HG02588 (cell line): ENCODE measurements at regions not wholly inside any gene's neighbourhood (a gene's known extent, or its start where the extent isn't known, plus 50 kb on each side); places are given as distances from the start of the nearest gene placed in this dataset.
A peak's percentile ranks its signal among the peaks of the same experiment; 100 is the strongest.

Experiments used
- ATAC-seq: cut with Tn5 transposase; IDR thresholded peaks from one replicate; pipeline ENCODE4 v1.9.1; 2021; ENCODE audit warnings: mild to moderate bottlenecking, moderate library complexity; ENCODE audit not compliant: unreplicated experiment

DNA sequence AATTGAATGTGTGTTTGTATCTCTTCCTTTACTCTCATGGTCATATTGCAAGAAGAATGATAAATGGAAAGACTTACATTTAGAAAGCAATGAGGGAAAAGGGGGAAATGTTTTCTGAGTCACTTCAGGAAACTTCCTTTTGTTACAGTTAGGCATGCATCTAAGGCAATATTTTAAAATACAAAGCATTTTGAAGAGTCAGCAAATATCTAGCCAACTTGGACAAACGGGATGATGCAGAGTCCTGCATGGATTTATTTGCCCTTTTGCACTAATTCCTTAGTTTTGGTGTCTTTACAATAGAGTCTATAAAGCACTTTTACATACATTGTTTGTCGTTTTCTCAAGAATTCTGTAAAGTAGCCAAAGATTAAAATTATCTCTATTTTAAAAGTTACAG is 286.2 kb upstream of the UBE2E2 start:
- no peak for ATAC-seq

DNA sequence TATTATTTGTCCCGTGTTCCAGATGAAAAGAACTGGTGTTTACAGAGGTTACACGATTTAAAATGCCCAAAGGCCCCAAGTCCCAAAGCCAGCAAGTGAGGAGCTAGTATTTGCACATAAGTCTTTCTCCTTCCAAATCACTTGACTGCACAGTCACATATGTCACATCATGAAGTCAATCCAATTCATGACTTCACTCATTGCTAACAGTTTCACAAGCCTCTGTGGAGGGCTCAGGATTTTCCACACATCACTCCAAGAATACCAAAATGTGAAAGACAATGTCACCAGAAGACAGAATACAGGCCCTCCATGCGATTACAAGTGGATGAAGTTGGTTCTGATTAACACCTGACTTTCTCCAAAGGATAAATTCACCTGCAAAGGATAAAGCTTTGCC is 283.1 kb upstream of the UBE2E2 start:
- no peak for ATAC-seq

DNA sequence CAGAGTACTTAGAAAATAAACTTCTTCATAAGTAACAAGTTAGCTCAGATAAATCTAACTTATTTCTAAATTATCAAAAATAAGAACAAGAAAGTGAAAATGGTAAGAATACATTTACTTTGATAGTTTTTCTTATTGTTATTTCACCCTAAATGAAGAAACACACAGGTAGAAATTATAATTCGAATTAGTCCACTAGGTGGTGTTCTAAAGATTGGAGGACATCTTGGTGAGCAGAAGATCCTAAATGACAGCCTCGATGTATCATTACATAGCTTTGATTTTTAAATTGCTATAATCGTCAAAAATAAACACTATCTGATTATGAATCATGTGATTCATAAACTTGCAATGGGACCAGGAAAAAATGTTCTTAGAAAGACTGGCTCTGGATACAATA is 280.8 kb upstream of the UBE2E2 start:
- no peak for ATAC-seq

DNA sequence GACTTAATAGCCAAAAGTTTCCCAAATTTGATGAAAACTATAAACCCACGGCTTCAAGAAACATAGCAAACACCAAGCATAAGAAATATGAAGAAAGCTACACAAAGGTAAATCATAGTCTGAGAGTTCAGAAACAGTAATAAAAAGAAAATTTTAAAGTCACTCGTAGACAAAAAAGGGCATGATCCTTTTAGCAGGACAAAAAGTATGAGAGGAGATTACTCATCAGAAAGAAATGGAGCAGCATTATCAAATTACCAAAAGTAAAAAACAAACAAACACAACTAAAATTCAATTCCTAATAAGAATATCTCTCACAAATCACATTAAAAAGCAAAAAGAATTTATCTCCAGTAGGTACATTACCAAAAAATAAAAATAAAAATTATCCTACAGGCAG is 279.4 kb upstream of the UBE2E2 start:
- no peak for ATAC-seq

GRCh38 chr3:22928216-22929110 is 274.7 kb upstream of the UBE2E2 start:
- ATAC-seq = no peak

- no peak for ATAC-seq
Observed at GRCh38 chr3:22933051-22933840, 269.9 kb upstream of the UBE2E2 start.

- ATAC-seq = no peak
Observed at GRCh38 chr3:22933841-22934116, 269.3 kb upstream of the UBE2E2 start.

GRCh38 chr3:22935040-22935439 is 268.1 kb upstream of the UBE2E2 start:
- no peak for ATAC-seq

DNA sequence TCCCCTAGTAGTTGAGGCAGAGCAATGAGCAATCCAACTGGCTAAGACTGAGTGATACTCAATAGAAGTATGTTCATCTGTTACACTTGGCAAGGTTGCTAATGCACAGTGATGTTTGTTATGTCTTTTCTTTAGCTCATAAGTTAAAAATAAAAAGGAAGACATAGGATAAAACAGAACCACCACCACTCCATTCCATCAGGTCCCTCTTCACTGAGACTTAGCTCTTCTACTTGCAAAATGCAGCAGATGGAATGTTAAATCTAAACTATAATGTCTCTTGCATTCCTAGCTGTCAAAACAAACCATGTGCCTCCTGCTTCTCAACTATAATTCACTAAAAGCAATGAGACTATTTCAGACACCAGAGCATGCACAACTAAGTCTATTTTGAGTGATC is 265.6 kb upstream of the UBE2E2 start:
- no peak for ATAC-seq

DNA sequence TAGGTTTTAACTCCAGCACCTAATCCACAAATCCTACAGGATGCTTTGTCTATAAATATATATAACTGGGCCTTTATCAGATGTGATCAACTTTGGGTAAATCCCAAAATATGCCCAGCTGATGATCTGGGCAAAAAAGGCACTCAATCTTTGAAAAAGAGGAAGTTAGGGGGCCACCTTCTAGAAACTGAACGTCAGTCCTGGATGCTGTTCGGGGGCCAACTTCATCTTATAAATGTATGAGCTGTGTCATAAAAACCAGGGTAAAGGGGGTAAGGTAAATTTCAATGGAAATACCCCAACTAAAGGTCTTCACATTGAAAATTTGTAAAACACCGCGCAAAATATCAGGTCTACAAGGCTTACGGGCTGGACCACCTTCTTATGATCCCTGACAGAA is 264.4 kb upstream of the UBE2E2 start:
- no peak for ATAC-seq

GRCh38 chr3:22939349-22939748 is 263.8 kb upstream of the UBE2E2 start:
- no peak for ATAC-seq

DNA sequence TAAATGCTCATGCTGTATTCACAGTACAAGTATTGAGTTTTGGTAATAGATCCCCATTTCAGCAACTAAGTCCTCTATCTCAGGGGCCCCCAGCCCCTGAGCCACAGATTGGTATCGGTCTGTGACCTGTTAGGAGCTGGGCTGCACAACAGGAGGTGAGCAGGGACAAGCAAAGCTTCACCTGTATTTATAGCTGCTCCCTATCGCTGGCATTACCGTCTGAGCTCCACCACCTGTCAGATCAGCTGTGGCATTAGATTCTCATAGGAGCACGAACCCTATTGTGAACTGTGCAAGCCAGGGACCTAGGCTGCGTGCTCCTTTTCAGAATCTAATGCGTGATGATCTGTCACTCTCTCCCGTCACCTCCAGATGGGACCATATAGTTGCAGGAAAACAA is 262.8 kb upstream of the UBE2E2 start:
- ATAC-seq = no peak

GRCh38 chr3:22942981-22943380 is 260.1 kb upstream of the UBE2E2 start:
- no peak for ATAC-seq

DNA sequence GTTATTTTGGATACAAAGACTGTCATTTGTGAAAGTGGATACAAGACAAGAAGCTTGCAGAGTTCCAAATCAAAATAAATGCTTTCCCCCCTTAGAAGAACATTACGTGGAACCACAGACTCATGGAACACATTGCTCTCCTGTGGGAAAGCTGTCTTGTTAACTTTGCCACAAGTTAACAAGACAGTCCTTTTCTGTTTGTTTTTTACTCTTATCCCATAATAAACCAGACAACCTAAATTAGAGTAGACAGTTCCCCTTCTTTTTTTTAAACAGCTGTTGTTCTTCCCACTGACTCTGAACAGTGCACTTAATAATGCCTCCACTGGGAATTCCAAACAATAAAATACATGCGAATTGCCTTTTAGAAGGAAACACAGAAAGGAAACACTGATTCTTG is 255.3 kb upstream of the UBE2E2 start:
- ATAC-seq = no peak

DNA sequence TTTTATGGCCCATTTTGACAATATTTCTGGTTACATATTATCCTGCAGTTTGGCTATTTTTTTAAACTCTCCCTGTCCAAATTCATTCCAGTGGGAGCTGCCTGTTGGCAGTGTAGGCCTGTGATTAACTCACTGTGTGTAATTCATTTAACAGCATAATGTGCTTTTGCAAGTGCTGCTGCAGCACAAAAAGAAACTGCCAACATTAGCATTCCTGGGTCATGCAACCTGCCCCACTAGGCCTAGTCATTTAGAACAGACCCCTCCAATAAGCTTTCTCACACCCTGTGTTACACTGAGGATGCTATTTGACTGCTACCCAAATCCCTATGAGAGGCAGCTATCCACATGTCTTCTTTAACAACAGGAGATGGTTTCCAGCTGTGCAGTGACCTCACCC is 251.2 kb upstream of the UBE2E2 start:
- no peak for ATAC-seq

GRCh38 chr3:22952860-22953259 is 250.3 kb upstream of the UBE2E2 start:
- ATAC-seq = no peak

DNA sequence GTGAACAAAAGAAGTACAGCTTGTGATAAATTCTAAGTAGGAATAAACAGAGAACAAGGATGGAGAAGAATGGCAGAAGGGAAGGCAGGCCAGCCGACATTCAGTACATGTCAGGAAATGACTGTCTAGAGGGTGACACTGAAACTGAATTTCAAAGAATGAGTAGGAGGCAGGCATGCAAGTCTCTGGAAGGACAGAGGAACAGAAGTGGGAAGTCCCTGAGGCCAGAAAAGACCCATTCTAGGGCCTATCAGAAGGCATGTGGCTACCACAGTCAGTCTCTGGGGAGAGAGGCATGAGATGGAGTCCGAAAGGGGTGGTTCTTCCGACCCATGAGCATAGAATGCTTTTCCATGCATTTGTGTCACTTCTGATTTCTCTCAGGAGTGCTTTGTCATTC is 243.5 kb upstream of the UBE2E2 start:
- ATAC-seq = peak; percentile 98

GRCh38 chr3:22960105-22960984 is 242.8 kb upstream of the UBE2E2 start:
- ATAC-seq = no peak

DNA sequence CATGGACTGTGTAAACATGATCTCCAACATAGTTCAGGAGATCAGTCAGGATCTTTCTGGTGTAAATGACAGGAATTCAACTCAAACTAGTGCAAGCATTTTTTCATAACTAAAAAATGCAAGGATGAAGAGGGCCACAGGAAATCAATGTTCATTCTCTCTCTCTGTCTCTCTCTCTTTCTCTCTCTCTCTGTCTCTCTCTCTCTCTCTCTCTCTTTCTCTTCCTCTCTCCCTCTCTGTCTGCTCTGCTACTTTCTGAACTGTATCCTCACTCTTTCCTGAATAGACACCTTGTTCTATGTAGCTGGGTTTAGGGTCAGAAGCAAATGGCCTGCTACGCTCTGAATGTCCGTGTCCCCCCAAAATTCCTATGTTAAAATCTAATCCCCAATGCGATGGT is 240.9 kb upstream of the UBE2E2 start:
- ATAC-seq = no peak

DNA sequence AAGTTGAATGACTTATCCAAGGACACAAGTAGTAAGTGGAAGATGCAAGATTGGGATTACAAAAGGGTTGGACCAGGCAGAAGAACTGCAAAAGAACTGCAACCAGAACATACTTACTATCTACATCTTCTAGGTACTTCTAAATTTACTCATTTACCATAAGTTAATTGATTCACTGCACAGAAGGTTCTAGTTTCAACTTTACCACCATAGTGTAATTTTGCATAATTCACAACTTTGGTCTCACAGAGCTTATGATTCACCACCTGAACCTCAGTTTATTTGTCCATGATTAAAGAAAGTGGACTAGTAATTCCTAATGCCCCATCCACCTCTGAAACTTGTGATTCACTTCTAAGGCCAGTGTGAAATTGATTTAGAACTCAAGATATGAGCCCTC is 236.8 kb upstream of the UBE2E2 start:
- ATAC-seq = no peak

- no peak for ATAC-seq
Observed at GRCh38 chr3:22969276-22969675, 233.9 kb upstream of the UBE2E2 start.
